Liver (tissue), 8 donors: ENCODE measurements at regions not wholly inside any gene's neighbourhood (a gene's known extent, or its start where the extent isn't known, plus 50 kb on each side); places are given as distances from the start of the nearest gene placed in this dataset.

Source experiments
- DNase-seq: peaks from one replicate; pipeline ENCODE4 v3.0.0-alpha.2; 2017; ENCODE audit warnings: low spot score
- H3K27ac ChIP-seq, 2 donors: one replicate each; pipeline ENCODE4 v1.7.0; 2013; ENCODE audit warnings: inconsistent platforms in 2 of 2, low read length in 2 of 2, control low read depth in 1 of 2, low read depth in 1 of 2, mild to moderate bottlenecking in 1 of 2
- H3K27me3 ChIP-seq, 4 donors: one replicate each; pipeline versions ENCODE4 v1.6.1 to v1.7.0; 2013; ENCODE audit warnings: low read length in 3 of 4, inconsistent platforms in 1 of 4, mild to moderate bottlenecking in 1 of 4, moderate library complexity in 1 of 4; ENCODE audit not compliant: control insufficient read depth in 4 of 4, insufficient read depth in 4 of 4
- H3K36me3 ChIP-seq, 4 donors: one replicate each; pipeline versions ENCODE4 v1.6.1 to v1.7.0; 2013; ENCODE audit warnings: low read length in 3 of 4, mild to moderate bottlenecking in 3 of 4, low read depth in 1 of 4, moderate library complexity in 1 of 4; ENCODE audit not compliant: control insufficient read depth in 4 of 4, insufficient read depth in 3 of 4
- H3K4me1 ChIP-seq, 4 donors: one replicate each; pipeline versions ENCODE4 v1.6.1 to v1.7.0; 2013; ENCODE audit warnings: low read length in 3 of 4, mild to moderate bottlenecking in 3 of 4, moderate library complexity in 1 of 4; ENCODE audit not compliant: control insufficient read depth in 4 of 4, insufficient read depth in 4 of 4
- H3K4me3 ChIP-seq, 3 donors: one replicate each; pipeline versions ENCODE4 v1.6.1 to v1.7.0; 2013; ENCODE audit warnings: low read length in 3 of 3, control low read depth in 1 of 3, low read depth in 1 of 3, mild to moderate bottlenecking in 1 of 3
- H3K9ac ChIP-seq, 2 donors: one replicate each; pipeline ENCODE4 v1.7.0; 2013; ENCODE audit warnings: low read length in 2 of 2, mild to moderate bottlenecking in 2 of 2, moderate library complexity in 2 of 2, control low read depth in 1 of 2, low read depth in 1 of 2
- H3K9me3 ChIP-seq, 4 donors: one replicate each; pipeline versions ENCODE4 v1.6.1 to v1.7.0; 2013; ENCODE audit warnings: low read length in 3 of 4; ENCODE audit not compliant: control insufficient read depth in 4 of 4
- CTCF ChIP-seq: fragments of 150-350 bp; IDR thresholded peaks from 2 replicates; pipeline ENCODE4 v1.5.1; 2017; ENCODE audit warnings: improper control_type of control experiment, low read depth, low read length; ENCODE audit not compliant: missing input control
- FOXA1 ChIP-seq: IDR thresholded peaks from 2 replicates; pipeline ENCODE4 v1.6.1; 2016; ENCODE audit warnings: antibody characterized with exemption
- GABPA ChIP-seq, 2 donors: IDR thresholded peaks in 1 of 2; conservative IDR thresholded peaks in 1 of 2; 2 replicates each; pipeline ENCODE4 v1.6.1; 2016; ENCODE audit warnings: antibody characterized with exemption in 2 of 2, mild to moderate bottlenecking in 1 of 2, moderate library complexity in 1 of 2
- HNF4G ChIP-seq: IDR thresholded peaks from 2 replicates; pipeline ENCODE4 v1.6.1; 2016; ENCODE audit warnings: antibody characterized with exemption
- NR2F2 ChIP-seq: IDR thresholded peaks from 2 replicates; pipeline ENCODE4 v1.6.1; 2016; ENCODE audit warnings: antibody characterized with exemption
- RAD21 ChIP-seq, 2 donors: IDR thresholded peaks; 2 replicates each; pipeline ENCODE4 v1.6.1; 2016; ENCODE audit warnings: antibody characterized with exemption in 2 of 2, mild to moderate bottlenecking in 2 of 2
- REST ChIP-seq: IDR thresholded peaks from 2 replicates; pipeline ENCODE4 v1.6.1; 2016; ENCODE audit warnings: antibody characterized with exemption, mild to moderate bottlenecking
- RXRA ChIP-seq, 2 donors: IDR thresholded peaks; 2 replicates each; pipeline ENCODE4 v1.6.1; 2017 to 2018; ENCODE audit warnings: antibody characterized with exemption in 2 of 2, mild to moderate bottlenecking in 1 of 2
- ZBTB33 ChIP-seq: IDR thresholded peaks from 2 replicates; pipeline ENCODE4 v1.6.1; 2016; ENCODE audit warnings: antibody characterized with exemption
- WGBS: extraction: QIAGEN DNeasy Blood & Tissue Kit; methylation state at CpG from one replicate; pipeline ENCODE4 v1.1.7; 2013; 5-methylcytosine and 5-hydroxymethylcytosine counted together
- donor health status: healthy.
- donor health status: healthy.
- donor health status: healthy.
- donor health status: healthy.
- donor health status: healthy.

GRCh38 chr18:25834061-25834460, 256.4 kb downstream of the SS18 start (continued):
- TF ChIP-seq REST (no peak), ZBTB33 (no peak), RXRA (IDR thresholded peaks at IDR 0.05) (no peak), HNF4G (no peak), RAD21 (IDR thresholded peaks at IDR 0.05) (no peak), NR2F2 (no peak), FOXA1 (no peak)

GRCh38 chr18:25832001-25832604, 258.3 kb downstream of the SS18 start:
- H3K9ac ChIP-seq, result no peak overlapping the region
- H3K9me3 ChIP-seq, result no peaks in the 10 kb centered on the region
- TF ChIP-seq GABPA (IDR thresholded peaks at IDR 0.05 in 1 of 2, conservative IDR thresholded peaks at IDR 0.05 in 1 of 2), result no peak
- peak; percentile 43 for TF ChIP-seq CTCF
- TF ChIP-seq ZBTB33, result no peak
- TF ChIP-seq RAD21 (IDR thresholded peaks at IDR 0.05), result peak; percentile 63 to 78
- H3K27me3 ChIP-seq, result no peaks in the 10 kb centered on the region
- H3K27ac ChIP-seq, result no peak overlapping the region
- no peaks in the 10 kb centered on the region for H3K36me3 ChIP-seq
- WGBS, result 17% methylated on average over 3 of the region's 3 CpGs
- H3K4me3 ChIP-seq, result no peak overlapping the region
- H3K4me1 ChIP-seq, result no peaks in the 10 kb centered on the region
- peak; percentile 58 for DNase-seq

GRCh38 chr18:25831301-25831701, 259.1 kb downstream of the SS18 start:
- Histone ChIP-seq H3K27me3 (no peaks in the 10 kb centered on the region), H3K9me3 (no peaks in the 10 kb centered on the region), H3K4me3 (no peak overlapping the region), H3K9ac (no peak overlapping the region), H3K27ac (no peak overlapping the region), H3K4me1 (no peaks in the 10 kb centered on the region), H3K36me3 (no peaks in the 10 kb centered on the region)
- WGBS, result 87% methylated on average over 5 of the region's 5 CpGs
- DNase-seq, result no peak
- TF ChIP-seq NR2F2, result no peak
- TF ChIP-seq RAD21 (IDR thresholded peaks at IDR 0.05), result no peak
